ENCODE measurements at regions not wholly inside any gene's neighbourhood (a gene's known extent, or its start where the extent isn't known, plus 50 kb on each side); places are given as distances from the start of the nearest gene placed in this dataset.

DNA sequence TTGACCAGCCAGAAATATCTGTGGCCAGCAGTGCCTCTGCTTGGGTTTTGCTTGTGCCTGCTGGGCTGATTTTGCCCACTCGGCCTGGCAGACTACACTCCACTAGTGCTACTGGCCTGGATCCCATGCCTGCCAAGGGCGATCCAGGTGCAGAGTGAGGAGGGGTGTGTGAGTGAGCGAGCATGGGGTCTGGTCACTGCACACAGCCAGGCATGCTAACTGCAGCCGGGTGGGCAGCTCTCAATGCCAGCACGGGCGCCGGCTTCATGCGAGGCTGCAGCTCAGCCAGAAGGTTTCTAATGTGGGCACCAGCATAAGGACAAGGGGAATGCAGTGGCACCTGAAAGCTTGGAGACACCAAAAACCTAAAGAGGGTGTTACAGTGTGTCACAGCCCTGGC is 1161.4 kb downstream of the FSTL5 start:
- TF ChIP-seq, protein P1, sequence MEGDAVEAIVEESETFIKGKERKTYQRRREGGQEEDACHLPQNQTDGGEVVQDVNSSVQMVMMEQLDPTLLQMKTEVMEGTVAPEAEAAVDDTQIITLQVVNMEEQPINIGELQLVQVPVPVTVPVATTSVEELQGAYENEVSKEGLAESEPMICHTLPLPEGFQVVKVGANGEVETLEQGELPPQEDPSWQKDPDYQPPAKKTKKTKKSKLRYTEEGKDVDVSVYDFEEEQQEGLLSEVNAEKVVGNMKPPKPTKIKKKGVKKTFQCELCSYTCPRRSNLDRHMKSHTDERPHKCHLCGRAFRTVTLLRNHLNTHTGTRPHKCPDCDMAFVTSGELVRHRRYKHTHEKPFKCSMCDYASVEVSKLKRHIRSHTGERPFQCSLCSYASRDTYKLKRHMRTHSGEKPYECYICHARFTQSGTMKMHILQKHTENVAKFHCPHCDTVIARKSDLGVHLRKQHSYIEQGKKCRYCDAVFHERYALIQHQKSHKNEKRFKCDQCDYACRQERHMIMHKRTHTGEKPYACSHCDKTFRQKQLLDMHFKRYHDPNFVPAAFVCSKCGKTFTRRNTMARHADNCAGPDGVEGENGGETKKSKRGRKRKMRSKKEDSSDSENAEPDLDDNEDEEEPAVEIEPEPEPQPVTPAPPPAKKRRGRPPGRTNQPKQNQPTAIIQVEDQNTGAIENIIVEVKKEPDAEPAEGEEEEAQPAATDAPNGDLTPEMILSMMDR (optimal IDR thresholded peaks at IDR 0.05 in 1 of 3, IDR thresholded peaks at IDR 0.05 in 1 of 3, conservative IDR thresholded peaks at IDR 0.05 in 1 of 3; ENCODE audit: extremely low read depth in 1 of 3, insufficient read depth in 2 of 3, low read length in 3 of 3) = no peak
- no peak for TF ChIP-seq EZH2 (IDR thresholded peaks at IDR 0.05; ENCODE audit: low read length)

Measured in keratinocyte (primary cell).